ENCODE measurements at regions not wholly inside any gene's neighbourhood (a gene's known extent, or its start where the extent isn't known, plus 50 kb on each side); places are given as distances from the start of the nearest gene placed in this dataset.
"Not testable (repeated sequence)": the region's sequence is repeated elsewhere in the genome, so short reads cannot be mapped to it uniquely, and the experiment has no call there.

- no peak overlapping the region for H3K4me3 ChIP-seq (ENCODE audit: low read depth, low read length)
- ChIA-PET CTCF (no interaction called here), POLR2A (no interaction called here)
- H3K27me3 ChIP-seq (ENCODE audit: control insufficient read depth, insufficient read depth, low read length): no peaks in the 10 kb centered on the region
- TF ChIP-seq CTCF (IDR thresholded peaks at IDR 0.05; ENCODE audit: insufficient read depth, low read depth, low read length): no peak
- no peaks in the 10 kb centered on the region for H3K36me3 ChIP-seq (ENCODE audit: control insufficient read depth, insufficient read depth, low read length)
- DNase-seq (ENCODE audit: low read depth): no peak
Measured at GRCh38 chr11:29616611-29617010, 400.2 kb downstream of the KCNA4 start.

GRCh38 chr11:29612423-29612822 lies 404.4 kb downstream of the KCNA4 start:
- H3K36me3 ChIP-seq (ENCODE audit: control insufficient read depth, insufficient read depth, low read length): no peaks in the 10 kb centered on the region
- POLR2A ChIA-PET: no interaction called here
- no peak overlapping the region for H3K4me3 ChIP-seq (ENCODE audit: low read depth, low read length)
- H3K27me3 ChIP-seq (ENCODE audit: control insufficient read depth, insufficient read depth, low read length): no peaks in the 10 kb centered on the region
- no peak for TF ChIP-seq CTCF (IDR thresholded peaks at IDR 0.05; ENCODE audit: insufficient read depth, low read depth, low read length)
- no peak for DNase-seq (ENCODE audit: low read depth)
- CTCF ChIA-PET: no interaction called here

- CTCF ChIA-PET: no interaction called here
- no peak for DNase-seq (ENCODE audit: low read depth)
Measured at GRCh38 chr11:29606330-29607031, 410.3 kb downstream of the KCNA4 start.

DNA sequence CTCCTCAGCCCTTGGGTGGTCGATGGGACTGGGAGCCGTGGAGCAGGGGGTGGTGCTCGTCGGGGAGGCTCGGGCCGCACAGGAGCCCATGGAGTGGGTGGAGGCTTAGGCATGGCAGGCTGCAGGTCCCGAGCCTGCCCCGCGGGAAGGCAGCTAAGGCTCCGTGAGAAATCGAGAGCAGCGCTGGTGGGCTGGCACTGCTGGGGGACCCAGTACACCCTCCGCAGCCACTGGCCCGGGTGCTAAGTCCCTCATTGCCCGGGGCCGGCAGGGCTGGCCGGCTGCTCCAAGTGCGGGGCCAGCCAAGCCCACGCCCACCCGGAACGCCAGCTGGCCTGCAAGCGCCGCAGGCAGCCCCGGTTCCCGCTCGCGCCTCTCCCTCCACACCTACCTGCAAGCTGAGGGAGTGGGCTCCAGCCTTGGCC lies 416.7 kb downstream of the KCNA4 start:
- POLR2A ChIA-PET; H3K27me3 ChIP-seq (ENCODE audit: control insufficient read depth, insufficient read depth, low read length); DNase-seq (ENCODE audit: low read depth); H3K4me3 ChIP-seq (ENCODE audit: low read depth, low read length); CTCF ChIA-PET; H3K36me3 ChIP-seq (ENCODE audit: control insufficient read depth, insufficient read depth, low read length): not testable (repeated sequence)

More at GRCh38 chr11:29606330-29607031, 410.3 kb downstream of the KCNA4 start:
- no peak for TF ChIP-seq CTCF (IDR thresholded peaks at IDR 0.05; ENCODE audit: insufficient read depth, low read depth, low read length)
- no peaks in the 10 kb centered on the region for H3K27me3 ChIP-seq (ENCODE audit: control insufficient read depth, insufficient read depth, low read length)
- no peaks in the 10 kb centered on the region for H3K36me3 ChIP-seq (ENCODE audit: control insufficient read depth, insufficient read depth, low read length)
- POLR2A ChIA-PET: no interaction called here
- H3K4me3 ChIP-seq (ENCODE audit: low read depth, low read length): no peak overlapping the region

- ChIA-PET CTCF (no interaction called here), POLR2A (no interaction called here)
- TF ChIP-seq CTCF (IDR thresholded peaks at IDR 0.05; ENCODE audit: insufficient read depth, low read depth, low read length): no peak
- Histone ChIP-seq H3K4me3 (ENCODE audit: low read depth, low read length) (no peak overlapping the region), H3K36me3 (ENCODE audit: control insufficient read depth, insufficient read depth, low read length) (no peaks in the 10 kb centered on the region), H3K27me3 (ENCODE audit: control insufficient read depth, insufficient read depth, low read length) (no peaks in the 10 kb centered on the region)
- DNase-seq (ENCODE audit: low read depth): no peak
Measured at GRCh38 chr11:29584342-29584741, 432.5 kb downstream of the KCNA4 start.

GRCh38 chr11:29578806-29579205 lies 438.0 kb downstream of the KCNA4 start:
- Histone ChIP-seq H3K36me3 (ENCODE audit: control insufficient read depth, insufficient read depth, low read length) (no peaks in the 10 kb centered on the region), H3K27me3 (ENCODE audit: control insufficient read depth, insufficient read depth, low read length) (no peaks in the 10 kb centered on the region), H3K4me3 (ENCODE audit: low read depth, low read length) (no peak overlapping the region)
- ChIA-PET POLR2A (no interaction called here), CTCF (no interaction called here)
- DNase-seq (ENCODE audit: low read depth): no peak
- TF ChIP-seq CTCF (IDR thresholded peaks at IDR 0.05; ENCODE audit: insufficient read depth, low read depth, low read length): no peak
